GM12892 (cell line): ENCODE measurements at regions not wholly inside any gene's neighbourhood (a gene's known extent, or its start where the extent isn't known, plus 50 kb on each side); places are given as distances from the start of the nearest gene placed in this dataset.

ENCODE experiments used
- DNase-seq: peaks from one replicate; pipeline ENCODE4 v3.0.0; 2011; ENCODE audit not compliant: insufficient read length
- FAIRE-seq: peaks from 2 replicates; lab custom pipeline; 2011; peaks lifted over from hg19 to GRCh38; lab: Jason Lieb, UNC
- POLR2A ChIP-seq: IDR thresholded peaks from 2 replicates; pipeline ENCODE4 v1.6.1; 2011; ENCODE audit warnings: low read depth, low read length, control low read depth
- POLR2AphosphoS5 ChIP-seq: IDR thresholded peaks from 2 replicates; pipeline ENCODE4 v1.6.1; 2011; ENCODE audit warnings: low read depth, low read length, control low read depth
- TAF1 ChIP-seq: IDR thresholded peaks from 2 replicates; pipeline ENCODE4 v1.6.1; 2011; ENCODE audit warnings: low read depth, mild to moderate bottlenecking, control low read depth, low read length, borderline replicate concordance

- DNase-seq (no peak), FAIRE-seq (no peak)
- TF ChIP-seq POLR2A, result no peak
- no peak for TF ChIP-seq TAF1
- no peak for TF ChIP-seq POLR2AphosphoS5
Observed at GRCh38 chr10:88147000-88147798, 283.8 kb downstream of the PTEN start.

GRCh38 chr10:88149906-88150305, 286.5 kb downstream of the PTEN start:
- FAIRE-seq, result no peak
- no peak for TF ChIP-seq TAF1
- no peak for DNase-seq

- FAIRE-seq, result no peak
- TF ChIP-seq TAF1 (no peak), POLR2AphosphoS5 (no peak), POLR2A (no peak)
- no peak for DNase-seq
Observed at GRCh38 chr10:88150339-88150738, 286.9 kb downstream of the PTEN start.

- TF ChIP-seq POLR2A, result peak; percentile 68; the same call in 1 of the 2 replicates
- peak; percentile 75 for TF ChIP-seq POLR2AphosphoS5
- TF ChIP-seq TAF1, result no peak; the same call in 1 of the 2 replicates
- DNase-seq (peak; percentile 13), FAIRE-seq (peak; percentile 56)
Observed at GRCh38 chr10:88152728-88153133, 289.3 kb downstream of the PTEN start.

- DNase-seq (no peak), FAIRE-seq (no peak)
- TF ChIP-seq TAF1 (no peak), POLR2A (no peak), POLR2AphosphoS5 (no peak)
Observed at GRCh38 chr10:88154596-88155250, 291.3 kb downstream of the PTEN start.

- FAIRE-seq, result no peak
- no peak for TF ChIP-seq POLR2A
- TF ChIP-seq TAF1, result no peak
- no peak for TF ChIP-seq POLR2AphosphoS5
- DNase-seq, result no peak
Observed at GRCh38 chr10:88156341-88156740, 292.9 kb downstream of the PTEN start.

GRCh38 chr10:88157981-88158465, 294.6 kb downstream of the PTEN start:
- no peak for FAIRE-seq
- TF ChIP-seq POLR2AphosphoS5 (no peak), TAF1 (no peak), POLR2A (no peak)

GRCh38 chr10:88158526-88159122, 295.2 kb downstream of the PTEN start:
- DNase-seq, result no peak
- no peak for FAIRE-seq
- TF ChIP-seq POLR2AphosphoS5 (no peak), POLR2A (no peak), TAF1 (no peak)

More at GRCh38 chr10:88157981-88158465, 294.6 kb downstream of the PTEN start:
- no peak for DNase-seq

GRCh38 chr10:88159127-88159829, 295.9 kb downstream of the PTEN start:
- DNase-seq (no peak), FAIRE-seq (no peak)
- TF ChIP-seq POLR2A (no peak), TAF1 (no peak), POLR2AphosphoS5 (no peak)

- no peak for DNase-seq
- TF ChIP-seq POLR2AphosphoS5 (no peak), TAF1 (no peak), POLR2A (no peak)
- FAIRE-seq, result no peak
Observed at GRCh38 chr10:88161070-88161469, 297.6 kb downstream of the PTEN start.

GRCh38 chr10:88161756-88162155, 298.3 kb downstream of the PTEN start:
- DNase-seq (no peak), FAIRE-seq (no peak)
- TF ChIP-seq TAF1 (no peak), POLR2AphosphoS5 (no peak), POLR2A (no peak)
